HL-60 (cell line): ENCODE measurements at regions not wholly inside any gene's neighbourhood (a gene's known extent, or its start where the extent isn't known, plus 50 kb on each side); places are given as distances from the start of the nearest gene placed in this dataset.

ENCODE experiments used
- DNase-seq, 2 experiments: peaks; one replicate each; pipeline ENCODE4 v3.0.0-alpha.2; 2010 to 2020; ENCODE audit warnings: low read depth in 1 of 2, low spot score in 1 of 2
- H3K27ac ChIP-seq: fragments of 250-450 bp; sonication (Bioruptor Pico); replicated peaks from 2 replicates; pipeline ENCODE4 v1.5.1; 2020; ENCODE audit warnings: mild to moderate bottlenecking, moderate library complexity
- H3K27me3 ChIP-seq: fragments of 250-450 bp; sonication (Bioruptor Pico); 2 replicates; pipeline ENCODE4 v1.5.1; 2021; ENCODE audit warnings: mild to moderate bottlenecking, moderate library complexity; ENCODE audit not compliant: insufficient read depth, poor library complexity, severe bottlenecking
- H3K4me3 ChIP-seq: replicated peaks from 2 replicates; pipeline ENCODE4 v1.5.1; 2011; ENCODE audit warnings: mild to moderate bottlenecking, control low read depth, low read length; ENCODE audit not compliant: insufficient read depth
- GABPA ChIP-seq: IDR thresholded peaks from 2 replicates; pipeline ENCODE4 v1.6.1; 2012; ENCODE audit warnings: low read depth
- POLR2AphosphoS5 ChIP-seq: IDR thresholded peaks from 2 replicates; pipeline ENCODE4 v1.6.1; 2012; ENCODE audit warnings: low read depth
- SPI1 ChIP-seq: IDR thresholded peaks from 2 replicates; pipeline ENCODE4 v1.6.1; 2012; ENCODE audit warnings: low read depth, mild to moderate bottlenecking, borderline replicate concordance
- TF ChIP-seq, protein P1 (sequence below): IDR thresholded peaks from one replicate; pipeline ENCODE4 v1.5.1; 2011; ENCODE audit warnings: low read length, control low read depth, inconsistent platforms; ENCODE audit not compliant: insufficient read depth
- TF ChIP-seq, protein P2 (sequence below): IDR thresholded peaks from 2 replicates; pipeline ENCODE4 v1.6.1; 2012; ENCODE audit warnings: low read depth; ENCODE audit not compliant: insufficient replicate concordance

DNA sequence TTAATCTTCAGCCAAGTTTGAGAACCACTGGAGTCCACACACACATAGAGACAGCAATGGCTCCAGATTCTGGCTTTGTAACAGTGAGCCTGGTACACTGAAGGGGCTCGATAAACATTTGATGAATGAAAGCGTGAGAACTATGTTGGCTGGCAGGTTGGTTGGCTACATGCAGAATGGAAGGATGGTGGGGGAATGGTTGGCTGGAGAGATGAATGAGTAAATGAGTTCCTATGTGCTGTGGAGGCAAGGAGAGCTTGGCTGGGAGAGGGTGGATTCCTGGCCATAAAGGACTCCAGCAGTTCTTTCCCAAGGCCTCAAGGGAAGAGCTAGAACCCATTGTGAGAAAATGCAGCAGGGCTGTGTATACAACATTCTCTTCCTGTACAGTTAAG is 168.0 kb upstream of the NECTIN1 start:
- DNase-seq: no peak
- TF ChIP-seq, protein P1, sequence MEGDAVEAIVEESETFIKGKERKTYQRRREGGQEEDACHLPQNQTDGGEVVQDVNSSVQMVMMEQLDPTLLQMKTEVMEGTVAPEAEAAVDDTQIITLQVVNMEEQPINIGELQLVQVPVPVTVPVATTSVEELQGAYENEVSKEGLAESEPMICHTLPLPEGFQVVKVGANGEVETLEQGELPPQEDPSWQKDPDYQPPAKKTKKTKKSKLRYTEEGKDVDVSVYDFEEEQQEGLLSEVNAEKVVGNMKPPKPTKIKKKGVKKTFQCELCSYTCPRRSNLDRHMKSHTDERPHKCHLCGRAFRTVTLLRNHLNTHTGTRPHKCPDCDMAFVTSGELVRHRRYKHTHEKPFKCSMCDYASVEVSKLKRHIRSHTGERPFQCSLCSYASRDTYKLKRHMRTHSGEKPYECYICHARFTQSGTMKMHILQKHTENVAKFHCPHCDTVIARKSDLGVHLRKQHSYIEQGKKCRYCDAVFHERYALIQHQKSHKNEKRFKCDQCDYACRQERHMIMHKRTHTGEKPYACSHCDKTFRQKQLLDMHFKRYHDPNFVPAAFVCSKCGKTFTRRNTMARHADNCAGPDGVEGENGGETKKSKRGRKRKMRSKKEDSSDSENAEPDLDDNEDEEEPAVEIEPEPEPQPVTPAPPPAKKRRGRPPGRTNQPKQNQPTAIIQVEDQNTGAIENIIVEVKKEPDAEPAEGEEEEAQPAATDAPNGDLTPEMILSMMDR: no peak
- TF ChIP-seq SPI1 (no peak), POLR2AphosphoS5 (no peak), GABPA (no peak)
- TF ChIP-seq, protein P2, sequence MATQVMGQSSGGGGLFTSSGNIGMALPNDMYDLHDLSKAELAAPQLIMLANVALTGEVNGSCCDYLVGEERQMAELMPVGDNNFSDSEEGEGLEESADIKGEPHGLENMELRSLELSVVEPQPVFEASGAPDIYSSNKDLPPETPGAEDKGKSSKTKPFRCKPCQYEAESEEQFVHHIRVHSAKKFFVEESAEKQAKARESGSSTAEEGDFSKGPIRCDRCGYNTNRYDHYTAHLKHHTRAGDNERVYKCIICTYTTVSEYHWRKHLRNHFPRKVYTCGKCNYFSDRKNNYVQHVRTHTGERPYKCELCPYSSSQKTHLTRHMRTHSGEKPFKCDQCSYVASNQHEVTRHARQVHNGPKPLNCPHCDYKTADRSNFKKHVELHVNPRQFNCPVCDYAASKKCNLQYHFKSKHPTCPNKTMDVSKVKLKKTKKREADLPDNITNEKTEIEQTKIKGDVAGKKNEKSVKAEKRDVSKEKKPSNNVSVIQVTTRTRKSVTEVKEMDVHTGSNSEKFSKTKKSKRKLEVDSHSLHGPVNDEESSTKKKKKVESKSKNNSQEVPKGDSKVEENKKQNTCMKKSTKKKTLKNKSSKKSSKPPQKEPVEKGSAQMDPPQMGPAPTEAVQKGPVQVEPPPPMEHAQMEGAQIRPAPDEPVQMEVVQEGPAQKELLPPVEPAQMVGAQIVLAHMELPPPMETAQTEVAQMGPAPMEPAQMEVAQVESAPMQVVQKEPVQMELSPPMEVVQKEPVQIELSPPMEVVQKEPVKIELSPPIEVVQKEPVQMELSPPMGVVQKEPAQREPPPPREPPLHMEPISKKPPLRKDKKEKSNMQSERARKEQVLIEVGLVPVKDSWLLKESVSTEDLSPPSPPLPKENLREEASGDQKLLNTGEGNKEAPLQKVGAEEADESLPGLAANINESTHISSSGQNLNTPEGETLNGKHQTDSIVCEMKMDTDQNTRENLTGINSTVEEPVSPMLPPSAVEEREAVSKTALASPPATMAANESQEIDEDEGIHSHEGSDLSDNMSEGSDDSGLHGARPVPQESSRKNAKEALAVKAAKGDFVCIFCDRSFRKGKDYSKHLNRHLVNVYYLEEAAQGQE: no peak
- H3K27me3 ChIP-seq: no peaks in the 10 kb centered on the region
- no peak overlapping the region for H3K27ac ChIP-seq
- no peak overlapping the region for H3K4me3 ChIP-seq

DNA sequence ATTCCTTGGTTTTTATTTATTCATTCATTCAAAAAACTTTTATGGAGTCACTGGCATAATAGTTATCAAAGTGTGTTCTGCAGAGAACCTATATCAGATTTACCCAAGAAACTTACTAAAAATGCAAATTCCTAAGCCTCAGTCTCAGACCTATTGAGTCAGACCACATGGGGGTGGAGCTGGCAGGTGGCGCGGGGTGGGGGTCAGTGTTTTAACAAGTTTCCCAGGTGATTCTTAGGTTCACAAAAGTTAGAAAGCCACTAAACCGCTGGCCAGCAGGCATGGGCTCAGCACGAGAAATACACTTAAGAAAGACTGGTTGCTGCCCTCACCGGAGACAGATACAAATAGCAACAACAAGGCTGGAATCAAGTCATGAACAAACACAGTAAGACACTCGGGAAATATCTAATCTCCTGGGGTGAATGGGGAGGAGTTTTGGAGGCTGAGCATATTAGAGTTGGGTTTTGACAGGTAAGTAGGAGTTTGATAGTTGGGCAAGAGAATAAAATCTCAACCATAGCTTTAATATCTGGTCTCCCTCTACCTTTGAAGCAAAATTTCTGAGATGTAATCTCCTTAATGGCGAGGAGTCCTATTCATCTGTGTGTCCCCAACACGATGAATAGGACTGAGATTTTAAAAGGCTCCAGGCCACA is 167.5 kb upstream of the NECTIN1 start:
- H3K27me3 ChIP-seq: no peaks in the 10 kb centered on the region
- TF ChIP-seq SPI1 (no peak), POLR2AphosphoS5 (no peak)
- TF ChIP-seq, protein P1: no peak
- no peak overlapping the region for H3K4me3 ChIP-seq

DNA sequence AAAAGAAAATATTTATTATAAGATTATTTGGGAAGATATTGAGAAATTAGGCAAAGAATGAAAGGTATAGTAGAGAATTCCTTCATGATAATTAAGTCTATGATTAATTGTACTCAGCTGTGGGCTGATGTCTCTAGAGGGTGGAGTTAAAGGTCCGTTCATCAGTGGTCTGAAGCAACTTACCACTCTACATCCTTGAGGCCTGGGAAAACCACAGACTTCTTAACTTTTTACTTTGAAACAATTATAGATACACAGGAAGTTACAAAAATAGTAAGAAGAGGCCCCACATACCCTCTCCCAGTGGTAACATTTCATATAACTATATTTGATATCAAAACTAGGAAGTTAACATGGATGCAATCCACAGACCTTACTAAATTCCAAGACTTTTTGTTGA is 167.0 kb upstream of the NECTIN1 start:
- TF ChIP-seq, protein P2: no peak
- TF ChIP-seq, protein P1: no peak
- TF ChIP-seq SPI1: no peak
- TF ChIP-seq GABPA: no peak
- no peak for TF ChIP-seq POLR2AphosphoS5
- Histone ChIP-seq H3K4me3 (no peak overlapping the region), H3K27ac (no peak overlapping the region), H3K27me3 (no peaks in the 10 kb centered on the region)
- no peak for DNase-seq

More for the DNA sequence above, 167.5 kb upstream of the NECTIN1 start:
- H3K27ac ChIP-seq: no peak overlapping the region
- DNase-seq: no peak

DNA sequence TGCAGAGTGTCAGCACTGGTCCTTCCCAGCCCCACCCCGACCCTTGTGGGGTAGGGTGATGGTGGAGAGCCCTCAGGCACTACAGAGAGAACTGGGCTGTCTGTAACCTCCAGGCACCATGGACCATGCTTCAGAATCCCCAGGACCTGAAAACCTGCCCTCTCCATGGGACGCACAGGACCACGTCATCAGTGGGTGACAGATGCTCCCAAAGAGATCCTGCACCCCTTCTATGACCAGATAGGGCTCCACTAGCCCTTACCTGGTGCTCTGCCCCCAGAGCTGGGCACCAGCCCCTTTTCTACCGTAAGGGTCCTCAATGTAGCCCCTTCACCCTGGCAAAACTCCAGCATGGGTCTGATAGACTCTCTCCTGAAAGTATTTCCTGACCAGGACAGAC is 165.9 kb upstream of the NECTIN1 start:
- DNase-seq: no peak
- no peak for TF ChIP-seq POLR2AphosphoS5
- TF ChIP-seq GABPA: no peak
- TF ChIP-seq SPI1: no peak
- TF ChIP-seq, protein P1: no peak
- TF ChIP-seq, protein P2: no peak
- H3K4me3 ChIP-seq: no peak overlapping the region
- peaks cover 2% of the 10 kb centered on the region for H3K27me3 ChIP-seq
- H3K27ac ChIP-seq: no peak overlapping the region
